ENCODE measurements at regions not wholly inside any gene's neighbourhood (a gene's known extent, or its start where the extent isn't known, plus 50 kb on each side); places are given as distances from the start of the nearest gene placed in this dataset.
"Not testable (repeated sequence)": the region's sequence is repeated elsewhere in the genome, so short reads cannot be mapped to it uniquely, and the experiment has no call there.

GRCh38 chr4:148901075-148901705 is 459.0 kb upstream of the NR3C2 start:
- FAIRE-seq: no peak
- Histone ChIP-seq H3K4me1 (ENCODE audit: control insufficient read depth in 2 of 3, insufficient read depth in 2 of 3, low read depth in 1 of 3, low read length in 3 of 3) (no peaks in the 10 kb centered on the region), H3K36me3 (ENCODE audit: control insufficient read depth in 2 of 3, insufficient read depth in 3 of 3, low read length in 3 of 3) (no peaks in the 10 kb centered on the region), H3K27me3 (ENCODE audit: control insufficient read depth, insufficient read depth, low read length) (no peaks in the 10 kb centered on the region), H3K9me3 (ENCODE audit: control insufficient read depth in 2 of 3, insufficient read depth in 1 of 3, low read length in 3 of 3) (no peaks in the 10 kb centered on the region), H3K9ac (ENCODE audit: low read length in 3 of 3) (no peak overlapping the region), H3K4me3 (ENCODE audit: low read length in 3 of 3) (no peak overlapping the region), H3K27ac (ENCODE audit: low read depth in 2 of 2, low read length in 2 of 2) (no peak overlapping the region)
- DNase-seq: no peak
- TF ChIP-seq CTCF (IDR thresholded peaks at IDR 0.05; ENCODE audit: borderline replicate concordance, extremely low read depth, insufficient read depth): no peak
- intact Hi-C loops (cut with DNase I): no loop called here

GRCh38 chr4:148898139-148898538 is 455.9 kb upstream of the NR3C2 start:
- H3K4me3 ChIP-seq (ENCODE audit: low read length in 3 of 3); H3K9ac ChIP-seq (ENCODE audit: low read length in 3 of 3); H3K4me1 ChIP-seq (ENCODE audit: control insufficient read depth in 2 of 3, insufficient read depth in 2 of 3, low read depth in 1 of 3, low read length in 3 of 3); H3K9me3 ChIP-seq (ENCODE audit: control insufficient read depth in 2 of 3, insufficient read depth in 1 of 3, low read length in 3 of 3); H3K36me3 ChIP-seq (ENCODE audit: control insufficient read depth in 2 of 3, insufficient read depth in 3 of 3, low read length in 3 of 3); intact Hi-C loops (cut with DNase I); H3K27me3 ChIP-seq (ENCODE audit: control insufficient read depth, insufficient read depth, low read length); DNase-seq; H3K27ac ChIP-seq (ENCODE audit: low read depth in 2 of 2, low read length in 2 of 2); FAIRE-seq: not testable (repeated sequence)

- peak in 3 of 5 donors; percentile 24 to 73 (median 51) for DNase-seq
- Histone ChIP-seq H3K9ac (ENCODE audit: low read length in 3 of 3) (peak overlapping the region in 1 of 3 donors; percentile 29), H3K4me1 (ENCODE audit: control insufficient read depth in 2 of 3, insufficient read depth in 2 of 3, low read depth in 1 of 3, low read length in 3 of 3) (peaks cover 0 to 10% (median 0%) of the 10 kb centered on the region in 3 donors), H3K9me3 (ENCODE audit: control insufficient read depth in 2 of 3, insufficient read depth in 1 of 3, low read length in 3 of 3) (no peaks in the 10 kb centered on the region), H3K27ac (ENCODE audit: low read depth in 2 of 2, low read length in 2 of 2) (peak overlapping the region; percentile 38 to 56), H3K27me3 (ENCODE audit: control insufficient read depth, insufficient read depth, low read length) (no peaks in the 10 kb centered on the region), H3K4me3 (ENCODE audit: low read length in 3 of 3) (no peak overlapping the region), H3K36me3 (ENCODE audit: control insufficient read depth in 2 of 3, insufficient read depth in 3 of 3, low read length in 3 of 3) (no peaks in the 10 kb centered on the region)
- intact Hi-C loops (cut with DNase I): no loop called here
- no peak for TF ChIP-seq CTCF (IDR thresholded peaks at IDR 0.05; ENCODE audit: borderline replicate concordance, extremely low read depth, insufficient read depth)
- FAIRE-seq: no peak
Observed at GRCh38 chr4:148893095-148893494, 450.9 kb upstream of the NR3C2 start.

- Histone ChIP-seq H3K27ac (ENCODE audit: low read depth in 2 of 2, low read length in 2 of 2) (no peak overlapping the region), H3K9me3 (ENCODE audit: control insufficient read depth in 2 of 3, insufficient read depth in 1 of 3, low read length in 3 of 3) (no peaks in the 10 kb centered on the region), H3K4me1 (ENCODE audit: control insufficient read depth in 2 of 3, insufficient read depth in 2 of 3, low read depth in 1 of 3, low read length in 3 of 3) (no peaks in the 10 kb centered on the region), H3K4me3 (ENCODE audit: low read length in 3 of 3) (no peak overlapping the region), H3K36me3 (ENCODE audit: control insufficient read depth in 2 of 3, insufficient read depth in 3 of 3, low read length in 3 of 3) (no peaks in the 10 kb centered on the region), H3K27me3 (ENCODE audit: control insufficient read depth, insufficient read depth, low read length) (no peaks in the 10 kb centered on the region), H3K9ac (ENCODE audit: low read length in 3 of 3) (no peak overlapping the region)
- no peak for TF ChIP-seq CTCF (IDR thresholded peaks at IDR 0.05; ENCODE audit: borderline replicate concordance, extremely low read depth, insufficient read depth)
- intact Hi-C loops (cut with DNase I): no loop called here
- no peak for DNase-seq
- no peak for FAIRE-seq
Observed at GRCh38 chr4:148883891-148884290, 441.7 kb upstream of the NR3C2 start.
